Epithelial cell of esophagus (primary cell): ENCODE measurements at regions not wholly inside any gene's neighbourhood (a gene's known extent, or its start where the extent isn't known, plus 50 kb on each side); places are given as distances from the start of the nearest gene placed in this dataset.
"Not testable (repeated sequence)": the region's sequence is repeated elsewhere in the genome, so short reads cannot be mapped to it uniquely, and the experiment has no call there.

Experiments
- DNase-seq: peaks from one replicate; pipeline ENCODE4 v3.0.0; 2010; ENCODE audit warnings: low read depth
- H3K4me3 ChIP-seq: 2 replicates; pipeline ENCODE4 v1.5.1; 2011; ENCODE audit warnings: mild to moderate bottlenecking, low read length, control low read depth

DNA sequence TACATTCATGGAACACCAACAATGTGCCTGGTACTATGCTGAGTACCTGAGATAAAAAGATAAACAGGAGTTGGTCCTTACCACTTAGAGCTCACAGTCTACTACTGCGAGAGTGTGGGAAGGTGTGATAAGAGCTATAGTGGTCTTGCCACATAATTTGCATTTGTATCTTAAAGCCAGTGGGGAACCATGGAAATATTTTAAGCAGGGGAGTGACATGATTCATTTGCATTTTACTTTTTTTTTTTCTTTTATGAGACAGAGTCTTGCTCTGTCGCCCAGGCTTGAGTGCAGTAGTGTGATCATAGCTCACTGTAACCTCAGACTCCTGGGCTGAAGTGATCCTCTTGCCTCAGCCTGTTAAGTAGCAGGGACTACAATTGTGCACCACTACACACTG is 53.6 kb downstream of the SRGAP2 start:
- not testable (repeated sequence) for H3K4me3 ChIP-seq, DNase-seq

DNA sequence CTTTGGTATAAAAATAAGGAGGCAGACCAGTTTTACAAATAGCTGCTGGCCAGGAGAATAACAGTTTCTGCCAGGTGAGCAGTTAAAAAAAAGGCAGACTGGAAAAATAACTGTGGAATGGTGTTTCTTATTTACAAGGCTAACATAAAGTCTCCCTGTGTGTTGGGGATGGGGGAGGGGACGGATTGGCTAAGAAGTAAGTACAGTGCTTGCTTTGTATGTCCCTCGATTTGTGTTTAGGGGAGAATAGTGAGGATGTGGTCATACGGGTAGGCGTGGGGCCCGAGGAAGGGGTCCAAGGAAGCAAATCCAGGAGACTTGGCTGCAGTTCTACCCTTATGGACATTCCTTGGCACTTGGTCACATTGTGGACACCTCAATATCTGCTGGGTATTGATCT is 58.1 kb downstream of the SRGAP2 start:
- not testable (repeated sequence) for DNase-seq, H3K4me3 ChIP-seq

- not testable (repeated sequence) for DNase-seq
Observed at GRCh38 chr1:206262424-206262823, 59.1 kb downstream of the SRGAP2 start.

GRCh38 chr1:206264916-206265315 is 61.6 kb downstream of the SRGAP2 start:
- DNase-seq, result not testable (repeated sequence)

More at GRCh38 chr1:206262424-206262823, 59.1 kb downstream of the SRGAP2 start:
- not testable (repeated sequence) for H3K4me3 ChIP-seq

GRCh38 chr1:206271153-206271552 is 67.8 kb downstream of the SRGAP2 start:
- DNase-seq, H3K4me3 ChIP-seq: not testable (repeated sequence)

More at GRCh38 chr1:206264916-206265315, 61.6 kb downstream of the SRGAP2 start:
- not testable (repeated sequence) for H3K4me3 ChIP-seq

DNA sequence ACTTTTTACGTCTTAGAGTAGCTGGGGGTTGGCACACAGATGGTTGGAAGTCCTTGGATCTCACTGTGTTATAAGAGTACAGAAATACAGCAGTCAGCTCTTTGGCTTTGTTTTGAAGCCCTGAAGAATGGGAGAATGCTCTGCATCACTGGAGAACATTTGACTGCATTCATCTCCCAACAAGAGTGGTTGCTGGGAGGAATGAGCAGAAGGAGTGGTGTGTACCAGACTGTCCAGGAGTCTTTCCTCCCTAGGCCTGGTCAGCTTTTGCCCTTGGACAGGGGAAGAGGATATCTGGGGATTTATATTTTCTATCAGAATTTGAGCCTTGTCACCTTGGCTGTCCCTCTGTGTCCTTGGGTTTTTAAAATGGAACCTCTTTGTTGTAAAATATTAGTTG is 69.8 kb downstream of the SRGAP2 start:
- not testable (repeated sequence) for H3K4me3 ChIP-seq, DNase-seq

DNA sequence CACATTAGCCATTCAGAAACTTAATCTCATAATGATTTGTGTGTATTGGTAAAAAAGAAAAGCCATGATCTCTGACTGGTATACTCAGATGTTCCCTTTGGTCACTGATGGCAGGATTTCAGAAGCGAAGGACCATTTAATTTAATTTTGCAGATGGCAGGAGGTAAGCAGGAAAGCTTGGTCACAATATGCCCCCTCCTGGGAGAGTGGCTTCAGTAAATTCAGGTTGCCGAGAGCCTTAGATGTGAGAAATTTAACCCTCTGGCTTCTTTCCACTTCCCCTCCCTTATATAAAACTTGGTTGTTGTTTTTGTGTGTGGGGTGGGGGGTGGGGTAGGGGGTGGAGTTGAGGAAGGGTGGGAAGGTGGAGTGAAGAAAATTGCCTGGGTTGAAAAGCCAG is 72.8 kb downstream of the SRGAP2 start:
- not testable (repeated sequence) for DNase-seq, H3K4me3 ChIP-seq

DNA sequence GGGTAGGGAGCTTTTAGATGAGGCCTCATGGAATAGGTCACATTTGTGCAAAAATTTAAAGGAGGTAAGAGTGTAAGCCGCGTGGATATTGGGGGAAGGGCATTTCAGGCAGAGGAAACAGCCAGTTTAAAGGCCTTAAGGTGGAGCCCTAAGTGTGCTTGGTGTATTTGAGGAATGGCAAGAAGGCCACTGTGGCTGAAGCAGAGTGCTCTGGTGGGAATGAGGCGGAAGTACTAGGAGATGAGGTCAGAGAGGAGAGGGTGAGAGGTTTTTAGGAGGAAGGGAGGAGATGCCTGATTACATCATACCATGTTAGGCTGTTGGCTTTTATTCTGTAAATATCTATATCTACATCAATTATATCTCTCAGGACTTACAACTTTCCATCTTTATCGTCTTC is 75.3 kb downstream of the SRGAP2 start:
- not testable (repeated sequence) for H3K4me3 ChIP-seq, DNase-seq

DNA sequence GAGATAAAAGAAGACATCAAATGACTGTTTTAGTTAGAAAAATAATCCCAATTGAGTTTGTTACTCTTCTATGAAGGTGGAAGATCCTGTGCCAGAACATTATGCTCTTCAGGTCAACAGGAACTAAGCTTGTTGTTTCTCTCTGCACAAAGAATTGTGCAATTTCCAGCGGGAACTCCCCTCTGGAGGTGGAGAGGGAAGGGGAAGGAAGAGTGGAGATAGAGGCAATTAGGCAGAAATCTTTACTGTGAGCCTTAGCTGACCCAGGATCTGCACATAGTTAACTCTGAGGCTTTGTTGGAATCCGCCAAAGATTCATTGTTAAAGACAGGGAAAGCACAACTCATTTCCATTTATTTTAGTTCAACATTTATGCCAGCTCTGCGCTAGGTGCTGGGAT is 77.3 kb downstream of the SRGAP2 start:
- DNase-seq, H3K4me3 ChIP-seq: not testable (repeated sequence)

GRCh38 chr1:206281912-206282654 is 78.7 kb downstream of the SRGAP2 start:
- not testable (repeated sequence) for DNase-seq, H3K4me3 ChIP-seq

- not testable (repeated sequence) for DNase-seq, H3K4me3 ChIP-seq
Observed at GRCh38 chr1:206285024-206285960, 82.0 kb downstream of the SRGAP2 start.

DNA sequence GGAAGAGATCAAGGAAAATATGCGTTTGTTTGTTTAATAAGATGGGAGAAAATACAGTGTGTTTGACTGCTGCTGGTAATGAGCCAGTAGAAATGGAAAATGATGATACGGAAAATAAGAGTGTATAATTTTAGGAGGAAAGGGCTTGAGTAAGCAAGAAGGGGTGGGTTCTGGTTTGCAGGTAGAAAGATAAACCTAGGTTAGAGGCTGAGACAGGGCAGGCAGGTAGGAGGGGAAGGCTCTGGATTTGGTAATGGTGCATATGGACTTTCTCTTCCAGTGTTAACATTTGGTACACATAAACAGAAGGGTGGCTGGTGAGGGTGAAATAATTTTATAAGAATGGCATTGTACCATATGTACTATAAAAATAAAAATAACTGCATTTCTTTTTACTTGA is 84.4 kb downstream of the SRGAP2 start:
- DNase-seq, H3K4me3 ChIP-seq: not testable (repeated sequence)

- not testable (repeated sequence) for DNase-seq, H3K4me3 ChIP-seq
Observed at GRCh38 chr1:206288453-206288852, 85.1 kb downstream of the SRGAP2 start.

- H3K4me3 ChIP-seq, DNase-seq: not testable (repeated sequence)
Observed at GRCh38 chr1:206297145-206298031, 94.0 kb downstream of the SRGAP2 start.

- not testable (repeated sequence) for H3K4me3 ChIP-seq, DNase-seq
Observed at GRCh38 chr1:206298032-206298392, 94.7 kb downstream of the SRGAP2 start.

- H3K4me3 ChIP-seq, DNase-seq: not testable (repeated sequence)
Observed at GRCh38 chr1:206299181-206299791, 95.9 kb downstream of the SRGAP2 start.

DNA sequence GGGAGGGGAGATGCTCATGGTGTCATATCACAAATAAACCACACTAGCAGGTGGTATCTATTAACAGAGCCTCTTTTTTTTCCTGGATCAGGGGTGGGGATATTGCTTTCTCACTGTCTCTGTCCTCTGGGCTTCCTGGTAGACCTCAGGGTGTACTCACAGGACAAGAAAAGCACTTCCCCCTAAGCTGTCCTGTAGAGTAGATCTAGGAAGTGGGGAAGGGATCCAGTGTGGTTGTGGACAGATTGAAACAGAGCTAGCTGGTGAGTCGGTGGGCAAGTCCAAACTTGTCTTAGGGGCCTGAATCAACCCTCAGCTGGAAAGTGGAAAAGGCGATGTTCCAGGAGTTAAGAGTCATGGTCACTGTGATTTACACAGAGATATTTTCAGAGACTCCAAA is 96.6 kb downstream of the SRGAP2 start:
- DNase-seq, H3K4me3 ChIP-seq: not testable (repeated sequence)

DNA sequence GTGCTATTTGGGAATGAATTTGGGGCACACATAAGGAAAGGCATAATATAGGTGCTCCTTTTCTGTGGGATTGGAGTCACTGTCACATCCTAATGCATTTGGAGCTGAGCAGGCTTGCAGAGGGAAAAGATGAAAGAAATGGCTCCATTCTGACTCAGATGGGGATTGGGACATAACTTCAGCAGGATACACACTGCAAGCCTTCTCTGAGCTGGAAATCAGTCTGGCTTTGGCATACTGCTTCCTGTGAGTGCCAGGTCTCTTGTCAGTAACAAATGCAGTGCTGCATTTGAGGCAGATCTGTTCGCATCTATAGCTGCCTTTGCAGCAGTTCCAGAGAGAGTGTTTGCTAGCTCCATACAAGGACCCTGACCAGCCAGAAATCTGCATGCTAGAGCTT is 98.7 kb downstream of the SRGAP2 start:
- not testable (repeated sequence) for H3K4me3 ChIP-seq
- DNase-seq, result peak; percentile 34

DNA sequence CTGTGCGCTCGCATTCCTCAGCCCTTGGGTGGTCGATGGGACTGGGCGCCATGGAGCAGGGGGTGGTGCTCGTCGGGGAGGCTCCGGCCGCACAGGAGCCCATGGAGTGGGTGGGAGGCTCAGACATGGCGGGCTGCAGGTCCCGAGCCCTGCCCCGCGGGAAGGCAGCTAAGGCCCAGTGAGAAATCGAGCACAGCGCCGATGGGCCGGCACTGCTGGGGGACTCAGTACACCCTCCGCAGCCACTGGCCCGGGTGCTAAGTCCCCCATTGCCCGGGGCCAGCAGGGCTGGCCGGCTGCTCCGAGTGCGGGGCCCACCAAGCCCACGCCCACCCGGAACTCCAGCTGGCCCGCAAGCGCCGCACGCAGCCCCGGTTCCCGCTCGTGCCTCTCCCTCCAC is 104.1 kb downstream of the SRGAP2 start:
- not testable (repeated sequence) for H3K4me3 ChIP-seq, DNase-seq
